ENCODE measurements at regions not wholly inside any gene's neighbourhood (a gene's known extent, or its start where the extent isn't known, plus 50 kb on each side); places are given as distances from the start of the nearest gene placed in this dataset.

GRCh38 chr3:153749070-153749610 is 372.1 kb upstream of the ARHGEF26 start:
- no peaks in the 10 kb centered on the region for H3K36me3 Mint-ChIP-seq (ENCODE audit: low read depth)
- intact Hi-C loops (cut with micrococcal nuclease) = no loop called here
- no peak overlapping the region for H3K4me3 Mint-ChIP-seq
- no peak for TF ChIP-seq CTCF (IDR thresholded peaks at IDR 0.05)
- DNase-seq (no peak), ATAC-seq (ENCODE audit: low read depth) (no peak)
- H3K4me1 Mint-ChIP-seq = no peaks in the 10 kb centered on the region
- POLR2A ChIA-PET = no interaction called here
- no peaks in the 10 kb centered on the region for H3K27me3 Mint-ChIP-seq
- no peaks in the 10 kb centered on the region for H3K9me3 Mint-ChIP-seq
- CTCF ChIA-PET = no interaction called here
- H3K27ac Mint-ChIP-seq = no peak overlapping the region

- no peaks in the 10 kb centered on the region for H3K4me1 Mint-ChIP-seq
- POLR2A ChIA-PET = no interaction called here
Measured at GRCh38 chr3:153752405-153753027, 368.7 kb upstream of the ARHGEF26 start.

DNA sequence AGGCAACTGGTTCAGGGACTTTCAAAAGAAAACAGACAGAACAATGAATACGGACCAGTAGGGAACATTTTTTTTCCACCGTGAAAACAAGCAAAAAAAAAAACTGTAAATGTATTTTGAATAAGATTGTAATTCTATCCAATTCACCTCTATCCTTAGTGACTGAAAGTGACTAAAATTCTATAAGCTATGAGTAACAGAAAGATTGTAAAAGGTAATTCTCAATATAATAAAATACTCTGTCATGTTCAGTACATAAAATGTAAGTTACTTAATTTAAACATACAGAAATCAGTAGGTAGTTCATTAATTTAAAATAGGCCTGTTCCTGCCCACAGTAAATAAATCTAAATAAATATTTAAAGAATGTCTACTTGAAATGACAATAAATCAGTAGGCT is 368.2 kb upstream of the ARHGEF26 start:
- ChIA-PET POLR2A (no interaction called here), CTCF (no interaction called here)
- ATAC-seq (ENCODE audit: low read depth) = no peak
- intact Hi-C loops (cut with micrococcal nuclease) = no loop called here
- no peak for TF ChIP-seq CTCF (IDR thresholded peaks at IDR 0.05)
- Mint-ChIP-seq H3K27me3 (no peaks in the 10 kb centered on the region), H3K4me1 (no peaks in the 10 kb centered on the region), H3K9me3 (no peaks in the 10 kb centered on the region), H3K36me3 (ENCODE audit: low read depth) (no peaks in the 10 kb centered on the region), H3K27ac (no peak overlapping the region), H3K4me3 (no peak overlapping the region)
- DNase-seq = no peak

More at GRCh38 chr3:153752405-153753027, 368.7 kb upstream of the ARHGEF26 start:
- Mint-ChIP-seq H3K9me3 (no peaks in the 10 kb centered on the region), H3K36me3 (ENCODE audit: low read depth) (no peaks in the 10 kb centered on the region), H3K27ac (no peak overlapping the region), H3K4me3 (no peak overlapping the region), H3K27me3 (no peaks in the 10 kb centered on the region)
- DNase-seq (no peak), ATAC-seq (ENCODE audit: low read depth) (no peak)
- TF ChIP-seq CTCF (IDR thresholded peaks at IDR 0.05) = no peak
- CTCF ChIA-PET = no interaction called here
- intact Hi-C loops (cut with micrococcal nuclease) = no loop called here

GRCh38 chr3:153756816-153757215 is 364.4 kb upstream of the ARHGEF26 start:
- Mint-ChIP-seq H3K27ac (no peak overlapping the region), H3K36me3 (ENCODE audit: low read depth) (no peaks in the 10 kb centered on the region), H3K4me1 (no peaks in the 10 kb centered on the region), H3K27me3 (no peaks in the 10 kb centered on the region), H3K4me3 (no peak overlapping the region), H3K9me3 (no peaks in the 10 kb centered on the region)
- ATAC-seq (ENCODE audit: low read depth) (no peak), DNase-seq (no peak)
- no peak for TF ChIP-seq CTCF (IDR thresholded peaks at IDR 0.05)
- POLR2A ChIA-PET = no interaction called here
- intact Hi-C loops (cut with micrococcal nuclease) = no loop called here
- CTCF ChIA-PET = no interaction called here

DNA sequence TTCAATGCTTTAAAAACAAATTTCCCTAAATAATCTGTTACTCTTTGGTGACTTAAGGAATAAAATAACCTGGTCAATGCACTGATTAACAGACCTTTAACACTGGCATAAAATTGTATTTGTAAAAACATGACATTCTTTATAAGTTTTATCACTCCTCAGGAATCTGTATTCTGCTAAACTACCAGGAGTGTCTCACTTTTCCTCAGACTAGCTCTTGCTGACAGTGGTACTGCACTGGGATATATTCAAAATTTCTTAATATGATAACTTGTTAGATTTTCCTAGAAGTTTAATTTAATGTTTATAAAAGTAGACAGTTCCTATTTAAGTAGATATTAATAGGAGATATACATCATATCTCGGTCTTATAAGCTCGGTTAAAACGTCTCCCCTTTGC is 363.4 kb upstream of the ARHGEF26 start:
- H3K36me3 Mint-ChIP-seq (ENCODE audit: low read depth) = no peaks in the 10 kb centered on the region
- ChIA-PET POLR2A (no interaction called here), CTCF (interaction anchor here (1.3 kb wide), 1 partner anchor 11 kb away, joined by 4 read pairs; no protein-coding TSS in a partner anchor)
- ATAC-seq (ENCODE audit: low read depth) (no peak), DNase-seq (no peak)
- no peaks in the 10 kb centered on the region for H3K9me3 Mint-ChIP-seq
- H3K27ac Mint-ChIP-seq = no peak overlapping the region
- H3K4me3 Mint-ChIP-seq = no peak overlapping the region
- intact Hi-C loops (cut with micrococcal nuclease) = no loop called here
- H3K4me1 Mint-ChIP-seq = no peaks in the 10 kb centered on the region
- no peak for TF ChIP-seq CTCF (IDR thresholded peaks at IDR 0.05)
- H3K27me3 Mint-ChIP-seq = no peaks in the 10 kb centered on the region
